ENCODE measurements at regions not wholly inside any gene's neighbourhood (a gene's known extent, or its start where the extent isn't known, plus 50 kb on each side); places are given as distances from the start of the nearest gene placed in this dataset.

DNA sequence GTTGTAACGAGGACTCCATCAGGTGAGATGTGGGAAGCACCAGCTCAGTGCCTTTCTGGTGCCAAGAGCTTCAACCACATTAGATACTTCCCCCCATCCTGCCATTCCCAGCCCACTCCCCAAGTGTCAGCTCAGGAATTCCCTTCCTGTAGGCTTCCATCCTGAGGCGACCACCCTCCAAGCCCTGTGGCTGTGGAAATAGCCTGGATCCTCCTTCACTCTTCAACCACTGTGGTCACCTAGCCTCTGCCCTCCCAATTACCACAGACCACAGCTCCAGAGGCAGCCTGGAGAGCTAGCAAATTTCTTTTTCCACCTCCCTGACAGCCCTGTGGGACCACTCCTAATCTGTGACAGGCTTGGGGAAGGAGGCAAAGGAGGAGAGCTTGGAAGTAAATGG is 219.8 kb upstream of the MAP3K1 start:
- no peak for TF ChIP-seq CTCF (IDR thresholded peaks at IDR 0.05)
- TF ChIP-seq ZFX (IDR thresholded peaks at IDR 0.05; ENCODE audit: borderline replicate concordance) = no peak
